BLaER1 treated with 17β-estradiol and CSF1 and Interleukin-3, amounts not matched to agents 10 nM and 100 nM (cell line): ENCODE measurements at regions not wholly inside any gene's neighbourhood (a gene's known extent, or its start where the extent isn't known, plus 50 kb on each side); places are given as distances from the start of the nearest gene placed in this dataset.
"Not testable (repeated sequence)": the region's sequence is repeated elsewhere in the genome, so short reads cannot be mapped to it uniquely, and the experiment has no call there.

Source experiments
- H3K27ac ChIP-seq, 11 experiments: shearing (Covaris generic); formaldehyde crosslinking; 2 replicates each; pipeline ENCODE4 v1.8.1; 2022
- H3K27me3 ChIP-seq, 11 experiments: shearing (Covaris generic); formaldehyde crosslinking; 2 replicates each; pipeline ENCODE4 v1.8.1; 2022
- H3K36me3 ChIP-seq, 11 experiments: shearing (Covaris generic); formaldehyde crosslinking; 2 replicates each; pipeline ENCODE4 v1.8.1; 2022
- H3K4me1 ChIP-seq, 10 experiments: shearing (Covaris generic); formaldehyde crosslinking; 2 replicates each; pipeline ENCODE4 v1.8.1; 2022
- H3K4me2 ChIP-seq, 11 experiments: shearing (Covaris generic); formaldehyde crosslinking; 2 replicates each; pipeline ENCODE4 v1.8.1; 2022
- H3K4me3 ChIP-seq, 10 experiments: shearing (Covaris generic); formaldehyde crosslinking; 2 replicates each; pipeline ENCODE4 v1.8.1; 2022
- H3K9ac ChIP-seq, 11 experiments: shearing (Covaris generic); formaldehyde crosslinking; 2 replicates each; pipeline ENCODE4 v1.8.1; 2022
- H3K9me3 ChIP-seq, 11 experiments: shearing (Covaris generic); formaldehyde crosslinking; replicated peaks in 1 of 11; 2 replicates each; pipeline ENCODE4 v1.8.1; 2022
- H4K20me1 ChIP-seq, 11 experiments: shearing (Covaris generic); formaldehyde crosslinking; 2 replicates each; pipeline ENCODE4 v1.8.1; 2022
- Cebpa-rat ChIP-seq, 11 experiments: shearing (Covaris generic); IDR thresholded peaks; 2 replicates each; pipeline ENCODE4 v1.8.1; 2022

- no peaks in the 10 kb centered on the region for H4K20me1 ChIP-seq
- H3K36me3 ChIP-seq: no peaks in the 10 kb centered on the region
- peak overlapping the region in 3 of 11 experiments; percentile 7 to 42 (median 36); a peak in 4 of 22 replicates for H3K27ac ChIP-seq
- H3K27me3 ChIP-seq: no peaks in the 10 kb centered on the region
- no peak for TF ChIP-seq Cebpa-rat (IDR thresholded peaks at IDR 0.05)
- H3K9ac ChIP-seq: no peak overlapping the region
- no peaks in the 10 kb centered on the region; a peak in 1 of 22 replicates for H3K9me3 ChIP-seq
- H3K4me2 ChIP-seq: peak overlapping the region in 8 of 11 experiments; percentile 0 to 60 (median 34); a peak in 11 of 22 replicates
- H3K4me1 ChIP-seq: peaks cover 0 to 55% (median 12%) of the 10 kb centered on the region in 10 experiments; a peak in 13 of 20 replicates
- H3K4me3 ChIP-seq: no peak overlapping the region
These were observed 131.5 kb upstream of the SATB1 start for GRCh38 chr3:18556503-18557135.

GRCh38 chr3:18556001-18556408, 130.9 kb upstream of the SATB1 start:
- no peaks in the 10 kb centered on the region for H3K36me3 ChIP-seq
- H3K9me3 ChIP-seq: no peaks in the 10 kb centered on the region; a peak in 1 of 22 replicates
- H3K27ac ChIP-seq: peak overlapping the region in 3 of 11 experiments; percentile 7 to 42 (median 36); a peak in 4 of 22 replicates
- no peaks in the 10 kb centered on the region for H4K20me1 ChIP-seq
- H3K4me3 ChIP-seq: no peak overlapping the region
- TF ChIP-seq Cebpa-rat (IDR thresholded peaks at IDR 0.05): no peak
- peaks cover 0 to 58% (median 12%) of the 10 kb centered on the region in 10 experiments; a peak in 13 of 20 replicates for H3K4me1 ChIP-seq
- H3K27me3 ChIP-seq: no peaks in the 10 kb centered on the region
- H3K4me2 ChIP-seq: peak overlapping the region in 8 of 11 experiments; percentile 0 to 60 (median 34); a peak in 8 of 22 replicates
- no peak overlapping the region for H3K9ac ChIP-seq

- peak overlapping the region in 2 of 11 experiments; percentile 18 to 29; a peak in 3 of 22 replicates for H3K27ac ChIP-seq
- not testable (repeated sequence) for H3K27me3 ChIP-seq, H3K36me3 ChIP-seq, H3K4me3 ChIP-seq, H4K20me1 ChIP-seq, H3K9ac ChIP-seq
- H3K9me3 ChIP-seq: peaks cover 0 to 11% (median 0%) of the 10 kb centered on the region in 11 experiments; a peak in 6 of 22 replicates
- H3K4me1 ChIP-seq: peaks cover 0 to 48% (median 11%) of the 10 kb centered on the region in 10 experiments; a peak in 12 of 20 replicates
- H3K4me2 ChIP-seq: peak overlapping the region in 3 of 11 experiments; percentile 11 to 72 (median 65); a peak in 6 of 22 replicates
These were observed 127.5 kb upstream of the SATB1 start for GRCh38 chr3:18552579-18553105.

GRCh38 chr3:18546632-18547031, 121.5 kb upstream of the SATB1 start:
- Histone ChIP-seq H3K27ac (no peak overlapping the region), H3K4me1 (peaks cover 0 to 32% (median 0%) of the 10 kb centered on the region in 10 experiments; a peak in 4 of 20 replicates), H3K9me3 (peaks cover 0 to 11% (median 0%) of the 10 kb centered on the region in 11 experiments; a peak in 5 of 22 replicates), H3K27me3 (no peaks in the 10 kb centered on the region), H3K4me3 (no peak overlapping the region), H3K4me2 (no peak overlapping the region), H4K20me1 (no peaks in the 10 kb centered on the region), H3K36me3 (0 out of 22 replicates have a peak, but pooled peaks cover 0 to 3% (median 0%) of the 10 kb centered on the region in 11 experiments), H3K9ac (no peak overlapping the region)
- no peak for TF ChIP-seq Cebpa-rat (IDR thresholded peaks at IDR 0.05)

GRCh38 chr3:18544146-18544545, 119.0 kb upstream of the SATB1 start:
- peaks cover 0 to 28% (median 0%) of the 10 kb centered on the region in 10 experiments; a peak in 4 of 20 replicates for H3K4me1 ChIP-seq
- no peak overlapping the region for H3K9ac ChIP-seq
- no peaks in the 10 kb centered on the region for H4K20me1 ChIP-seq
- H3K4me3 ChIP-seq: no peak overlapping the region
- no peaks in the 10 kb centered on the region for H3K27me3 ChIP-seq
- peak overlapping the region in 2 of 11 experiments; percentile 57 to 81; a peak in 4 of 22 replicates for H3K4me2 ChIP-seq
- H3K36me3 ChIP-seq: 0 out of 22 replicates have a peak, but pooled peaks cover 0 to 3% (median 0%) of the 10 kb centered on the region in 11 experiments
- H3K9me3 ChIP-seq: peaks cover 0 to 5% (median 0%) of the 10 kb centered on the region in 11 experiments; a peak in 3 of 22 replicates
- peak overlapping the region in 1 of 11 experiments; percentile 4; a peak in 2 of 22 replicates for H3K27ac ChIP-seq
- TF ChIP-seq Cebpa-rat (IDR thresholded peaks at IDR 0.05): no peak

GRCh38 chr3:18538463-18539230, 113.5 kb upstream of the SATB1 start:
- H3K36me3 ChIP-seq: no peaks in the 10 kb centered on the region
- H3K9me3 ChIP-seq: no peaks in the 10 kb centered on the region
- no peak overlapping the region for H3K9ac ChIP-seq
- H3K4me2 ChIP-seq: no peak overlapping the region
- H3K4me1 ChIP-seq: peaks cover 0 to 2% (median 0%) of the 10 kb centered on the region in 10 experiments; a peak in 1 of 20 replicates
- no peaks in the 10 kb centered on the region for H3K27me3 ChIP-seq
- H3K27ac ChIP-seq: no peak overlapping the region
- H4K20me1 ChIP-seq: no peaks in the 10 kb centered on the region
- TF ChIP-seq Cebpa-rat (IDR thresholded peaks at IDR 0.05): no peak
- no peak overlapping the region for H3K4me3 ChIP-seq

GRCh38 chr3:18533039-18533438, 107.9 kb upstream of the SATB1 start:
- TF ChIP-seq Cebpa-rat (IDR thresholded peaks at IDR 0.05): no peak
- no peaks in the 10 kb centered on the region for H3K27me3 ChIP-seq
- H3K9me3 ChIP-seq: peaks cover 0 to 11% (median 5%) of the 10 kb centered on the region in 11 experiments; a peak in 11 of 22 replicates
- peak overlapping the region in 6 of 11 experiments; percentile 20 to 77 (median 64); a peak in 8 of 22 replicates for H3K27ac ChIP-seq
- no peaks in the 10 kb centered on the region for H4K20me1 ChIP-seq
- H3K9ac ChIP-seq: no peak overlapping the region
- H3K36me3 ChIP-seq: 0 out of 22 replicates have a peak, but pooled peaks cover 0 to 5% (median 0%) of the 10 kb centered on the region in 11 experiments
- peaks cover 23 to 48% (median 42%) of the 10 kb centered on the region in 10 experiments for H3K4me1 ChIP-seq
- peak overlapping the region in 9 of 11 experiments; percentile 3 to 70 (median 26); a peak in 9 of 22 replicates for H3K4me2 ChIP-seq
- H3K4me3 ChIP-seq: no peak overlapping the region

GRCh38 chr3:18531662-18532061, 106.5 kb upstream of the SATB1 start:
- Histone ChIP-seq H3K9ac (peak overlapping the region in 3 of 11 experiments; percentile 7 to 40 (median 36); a peak in 1 of 22 replicates), H3K36me3 (peaks cover 0 to 5% (median 0%) of the 10 kb centered on the region in 11 experiments; a peak in 5 of 22 replicates), H3K4me2 (peak overlapping the region; percentile 30 to 75 (median 53)), H4K20me1 (no peaks in the 10 kb centered on the region), H3K4me3 (peak overlapping the region in 1 of 10 experiments; percentile 22; a peak in 1 of 20 replicates), H3K9me3 (peaks cover 0 to 18% (median 9%) of the 10 kb centered on the region in 11 experiments; a peak in 14 of 22 replicates), H3K27me3 (no peaks in the 10 kb centered on the region), H3K27ac (peak overlapping the region in 8 of 11 experiments; percentile 50 to 77 (median 68); a peak in 18 of 22 replicates), H3K4me1 (peaks cover 27 to 54% (median 49%) of the 10 kb centered on the region in 10 experiments)
- no peak for TF ChIP-seq Cebpa-rat (IDR thresholded peaks at IDR 0.05)
